ENCODE measurements at regions not wholly inside any gene's neighbourhood (a gene's known extent, or its start where the extent isn't known, plus 50 kb on each side); places are given as distances from the start of the nearest gene placed in this dataset.

DNA sequence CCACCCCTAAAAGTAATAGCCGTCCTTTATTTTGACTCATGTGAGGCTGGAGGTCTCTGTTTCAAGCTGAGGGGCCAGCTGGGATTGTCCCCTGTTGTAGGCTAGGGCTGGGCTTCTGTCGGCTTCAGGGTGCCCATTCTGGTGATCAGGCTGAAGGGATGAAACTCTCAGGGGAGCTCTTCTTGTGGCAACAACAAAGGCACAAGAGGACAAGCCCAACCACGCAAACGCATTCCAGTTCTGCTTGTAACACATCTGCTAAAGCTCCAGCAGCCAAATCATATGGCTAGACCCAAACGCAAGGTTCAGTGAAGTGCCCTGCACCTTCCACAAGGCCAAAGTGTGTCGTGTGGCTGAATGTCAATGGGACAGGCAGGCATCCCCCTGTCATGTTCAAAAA, 405.7 kb downstream of the INHBA start:
- 80 to 92% methylated on average over 3 to 5 of the region's 6 CpGs for WGBS, 2 donors (ENCODE audit: low coverage in 1 of 2)
- no peak for ATAC-seq
- no peaks in the 10 kb centered on the region for H3K4me1 ChIP-seq
- H3K27ac ChIP-seq, result no peak overlapping the region
- no peak for TF ChIP-seq POLR2AphosphoS5 (IDR thresholded peaks at IDR 0.05)
- no peak for TF ChIP-seq EP300 (IDR thresholded peaks at IDR 0.05)
- TF ChIP-seq, protein P1, sequence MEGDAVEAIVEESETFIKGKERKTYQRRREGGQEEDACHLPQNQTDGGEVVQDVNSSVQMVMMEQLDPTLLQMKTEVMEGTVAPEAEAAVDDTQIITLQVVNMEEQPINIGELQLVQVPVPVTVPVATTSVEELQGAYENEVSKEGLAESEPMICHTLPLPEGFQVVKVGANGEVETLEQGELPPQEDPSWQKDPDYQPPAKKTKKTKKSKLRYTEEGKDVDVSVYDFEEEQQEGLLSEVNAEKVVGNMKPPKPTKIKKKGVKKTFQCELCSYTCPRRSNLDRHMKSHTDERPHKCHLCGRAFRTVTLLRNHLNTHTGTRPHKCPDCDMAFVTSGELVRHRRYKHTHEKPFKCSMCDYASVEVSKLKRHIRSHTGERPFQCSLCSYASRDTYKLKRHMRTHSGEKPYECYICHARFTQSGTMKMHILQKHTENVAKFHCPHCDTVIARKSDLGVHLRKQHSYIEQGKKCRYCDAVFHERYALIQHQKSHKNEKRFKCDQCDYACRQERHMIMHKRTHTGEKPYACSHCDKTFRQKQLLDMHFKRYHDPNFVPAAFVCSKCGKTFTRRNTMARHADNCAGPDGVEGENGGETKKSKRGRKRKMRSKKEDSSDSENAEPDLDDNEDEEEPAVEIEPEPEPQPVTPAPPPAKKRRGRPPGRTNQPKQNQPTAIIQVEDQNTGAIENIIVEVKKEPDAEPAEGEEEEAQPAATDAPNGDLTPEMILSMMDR (IDR thresholded peaks at IDR 0.05), result no peak
- no peak for TF ChIP-seq POLR2A (IDR thresholded peaks at IDR 0.05)
- H3K9me3 ChIP-seq, result no peaks in the 10 kb centered on the region
- H3K4me3 ChIP-seq, result no peak overlapping the region
- no peaks in the 10 kb centered on the region for H3K27me3 ChIP-seq
- H3K36me3 ChIP-seq, result no peaks in the 10 kb centered on the region

DNA sequence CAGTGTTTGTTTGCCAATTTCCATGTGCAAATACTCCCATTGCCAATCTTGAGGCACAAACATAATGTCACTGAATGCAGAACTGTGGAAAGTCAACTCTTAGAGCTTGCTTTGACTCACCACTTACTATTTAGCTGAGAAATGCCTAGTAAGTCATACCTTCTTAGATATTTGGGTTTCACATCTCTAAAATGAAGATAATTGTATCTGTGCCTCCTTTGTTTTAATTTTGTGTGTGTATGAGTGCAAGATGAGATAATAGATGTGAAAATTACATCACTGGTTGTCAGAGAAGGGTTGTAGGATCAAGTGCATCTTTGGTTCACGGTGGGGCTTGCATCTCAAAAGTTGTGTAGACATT, 407.5 kb downstream of the INHBA start:
- 78 to 100% methylated on average over 1 of the region's 1 CpG for WGBS, 2 donors (ENCODE audit: low coverage in 1 of 2)
- Histone ChIP-seq H3K9me3 (no peaks in the 10 kb centered on the region), H3K4me3 (no peak overlapping the region), H3K36me3 (no peaks in the 10 kb centered on the region), H3K4me1 (no peaks in the 10 kb centered on the region), H3K27me3 (no peaks in the 10 kb centered on the region), H3K27ac (no peak overlapping the region)
- TF ChIP-seq POLR2AphosphoS5 (IDR thresholded peaks at IDR 0.05), result no peak
- no peak for TF ChIP-seq POLR2A (IDR thresholded peaks at IDR 0.05)
- TF ChIP-seq, protein P1 (IDR thresholded peaks at IDR 0.05), result no peak
- no peak for TF ChIP-seq EP300 (IDR thresholded peaks at IDR 0.05)
- no peak for ATAC-seq

DNA sequence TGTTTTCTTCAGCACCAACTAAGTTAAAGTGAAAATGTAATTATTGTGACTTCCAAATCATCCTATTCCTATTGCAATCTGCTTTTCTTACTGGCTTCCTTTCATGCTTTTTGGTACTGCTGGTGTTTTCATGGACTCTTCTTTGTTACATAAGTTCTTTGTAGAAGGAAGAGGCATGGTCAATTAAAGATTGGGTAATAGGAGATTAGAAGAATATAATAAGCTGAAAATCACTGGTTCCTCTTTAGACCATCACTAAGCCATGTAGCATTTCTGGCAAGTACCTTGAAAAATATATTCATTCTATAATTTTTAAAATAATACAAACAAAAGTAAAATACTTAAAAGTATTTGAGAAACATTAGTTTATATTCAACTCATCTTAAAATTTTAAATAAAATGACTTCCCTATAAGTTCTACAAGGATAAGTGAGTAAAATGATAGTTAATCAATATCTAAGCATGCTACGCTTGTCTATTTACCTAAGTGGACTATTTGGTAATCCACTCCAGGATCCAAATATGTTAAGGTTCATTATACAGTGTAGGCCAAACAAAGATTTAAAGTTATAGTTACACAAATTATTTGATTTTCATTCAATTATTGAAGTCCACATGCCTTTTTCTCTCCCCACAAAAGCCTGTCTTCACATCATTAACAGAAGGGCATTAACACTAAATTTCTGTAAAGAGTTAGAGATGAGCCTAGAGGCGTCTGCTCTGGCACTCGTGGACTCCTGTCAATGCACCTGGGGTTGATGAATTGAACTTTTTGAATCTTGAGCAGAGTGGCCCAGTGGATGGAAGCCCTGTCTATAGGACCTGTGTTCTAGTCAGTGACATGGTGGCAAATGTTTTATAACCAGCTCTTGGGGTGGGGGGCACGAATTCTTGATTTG, 408.1 kb downstream of the INHBA start:
- TF ChIP-seq EP300 (IDR thresholded peaks at IDR 0.05), result no peak
- TF ChIP-seq, protein P1 (IDR thresholded peaks at IDR 0.05), result no peak
- TF ChIP-seq POLR2AphosphoS5 (IDR thresholded peaks at IDR 0.05), result no peak
- no peak for TF ChIP-seq POLR2A (IDR thresholded peaks at IDR 0.05)
- Histone ChIP-seq H3K9me3 (no peaks in the 10 kb centered on the region), H3K4me1 (no peaks in the 10 kb centered on the region), H3K27ac (no peak overlapping the region), H3K27me3 (no peaks in the 10 kb centered on the region), H3K36me3 (no peaks in the 10 kb centered on the region), H3K4me3 (no peak overlapping the region)
- no peak for ATAC-seq
- 82 to 85% methylated on average over 4 of the region's 4 CpGs for WGBS, 2 donors (ENCODE audit: low coverage in 1 of 2)

DNA sequence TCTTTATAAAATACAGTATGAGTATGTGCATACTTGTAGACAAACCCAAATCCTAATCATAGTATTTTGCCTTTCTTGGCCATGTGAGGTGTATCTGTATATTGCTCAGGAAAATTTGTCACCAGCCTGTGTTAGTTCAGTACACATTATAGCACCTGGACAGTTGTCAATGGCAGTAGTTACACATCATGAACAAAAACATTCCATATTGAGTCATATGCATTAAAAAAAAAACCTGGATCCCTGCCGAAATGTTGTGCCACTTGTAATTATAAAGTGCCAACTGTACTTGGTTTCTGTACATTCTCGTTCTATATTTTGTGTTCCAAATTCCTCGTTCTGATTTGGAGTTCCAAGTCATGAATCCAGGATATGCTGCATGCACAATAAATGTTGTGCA, 410.4 kb downstream of the INHBA start:
- no peaks in the 10 kb centered on the region for H3K27me3 ChIP-seq
- 75 to 91% methylated on average over 3 of the region's 3 CpGs for WGBS, 2 donors (ENCODE audit: low coverage in 1 of 2)
- TF ChIP-seq POLR2AphosphoS5 (IDR thresholded peaks at IDR 0.05) (no peak), POLR2A (IDR thresholded peaks at IDR 0.05) (no peak), EP300 (IDR thresholded peaks at IDR 0.05) (no peak)
- TF ChIP-seq, protein P1 (IDR thresholded peaks at IDR 0.05), result no peak
- no peak for ATAC-seq
- H3K27ac ChIP-seq, result no peak overlapping the region
- no peaks in the 10 kb centered on the region for H3K4me1 ChIP-seq
- H3K36me3 ChIP-seq, result no peaks in the 10 kb centered on the region
- H3K9me3 ChIP-seq, result peaks cover 0 to 11% (median 0%) of the 10 kb centered on the region in 3 donors
- no peak overlapping the region for H3K4me3 ChIP-seq
